ENCODE measurements at regions not wholly inside any gene's neighbourhood (a gene's known extent, or its start where the extent isn't known, plus 50 kb on each side); places are given as distances from the start of the nearest gene placed in this dataset.
"Not testable (repeated sequence)": the region's sequence is repeated elsewhere in the genome, so short reads cannot be mapped to it uniquely, and the experiment has no call there.

DNA sequence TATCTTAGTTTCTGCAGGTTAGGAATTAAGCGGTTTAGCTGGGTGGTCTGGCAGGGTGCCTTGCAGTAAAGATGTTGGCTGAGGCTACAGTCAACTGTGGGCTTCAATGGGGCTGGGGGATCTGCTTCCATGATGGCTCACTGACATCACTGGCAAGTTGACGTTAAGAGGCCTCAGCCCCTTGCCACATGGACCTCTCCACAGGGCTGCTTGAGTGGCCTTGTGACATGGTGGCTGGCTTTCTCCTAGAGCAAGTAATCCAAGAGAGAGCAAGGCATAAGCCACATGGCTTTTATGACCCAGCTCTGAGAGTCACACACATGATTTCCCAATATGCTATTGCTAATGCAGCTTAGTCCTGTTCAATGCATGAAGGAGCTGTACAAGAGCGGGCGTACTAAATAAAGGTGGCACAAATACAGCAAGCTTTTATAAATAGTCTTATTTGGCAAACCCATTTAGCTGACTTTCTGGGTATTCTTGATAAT, 109.1 kb downstream of the SEPTIN7 start:
- WGBS (ENCODE audit: missing lambda C conversion rate): 95% methylated on average over 3 of the region's 4 CpGs
- POLR2A ChIA-PET: no interaction called here
- H3K27ac ChIP-seq: no peak overlapping the region
- TF ChIP-seq EHF (CRISPR knock-in tag; IDR thresholded peaks at IDR 0.05) (no peak), TFCP2L1 (CRISPR knock-in tag; IDR thresholded peaks at IDR 0.05) (no peak), CHD2 (IDR thresholded peaks at IDR 0.05; ENCODE audit: low read length, partially characterized antibody) (no peak), RFX5 (IDR thresholded peaks at IDR 0.05) (no peak), RCOR1 (IDR thresholded peaks at IDR 0.05; ENCODE audit: low read depth, low read length) (no peak), PHF8 (IDR thresholded peaks at IDR 0.05; ENCODE audit: borderline replicate concordance, low read depth) (no peak)
- no peak overlapping the region for H3K4me2 ChIP-seq
- ATAC-seq (no peak), DNase-seq (ENCODE audit: low read depth in 1 of 2, low spot score in 1 of 2) (no peak), FAIRE-seq (no peak)
- no peak overlapping the region for H3K4me3 ChIP-seq
- no peaks in the 10 kb centered on the region for H3K4me1 ChIP-seq
- CTCF ChIA-PET: interaction anchor here (1.6 to 6.2 kb wide), 3 partner anchors 66 to 409 kb away, joined by 3 to 81 read pairs (median 7); no protein-coding TSS in a partner anchor
- H3K9me3 ChIP-seq: no peaks in the 10 kb centered on the region

DNA sequence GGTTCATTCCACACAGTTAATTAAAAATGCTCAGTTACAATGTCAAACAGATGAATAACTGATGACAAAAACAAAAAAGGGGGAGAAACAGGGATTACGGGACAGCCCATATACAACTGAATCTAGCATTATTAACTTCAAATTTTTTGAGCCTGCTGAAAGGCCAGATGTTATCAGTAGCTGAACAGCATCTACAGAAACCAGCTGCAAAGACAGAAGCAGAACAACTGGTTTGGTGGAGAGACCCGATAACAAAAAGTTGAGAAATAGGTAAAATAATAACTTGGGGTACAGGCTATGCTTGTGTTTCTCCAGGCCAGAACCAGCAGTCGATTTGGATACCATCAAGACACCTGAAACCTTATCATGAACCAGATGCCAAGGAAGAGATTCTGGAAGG, 109.8 kb downstream of the SEPTIN7 start:
- CTCF ChIA-PET: interaction anchor here (1.2 to 6.2 kb wide), 4 partner anchors 65 to 408 kb away, joined by 3 to 81 read pairs (median 5); no protein-coding TSS in a partner anchor
- POLR2A ChIA-PET; H3K4me3 ChIP-seq; H3K4me2 ChIP-seq; DNase-seq (ENCODE audit: low read depth in 1 of 2, low spot score in 1 of 2); H3K4me1 ChIP-seq; H3K27ac ChIP-seq; ATAC-seq; FAIRE-seq; H3K9me3 ChIP-seq: not testable (repeated sequence)
- 68% methylated on average over 3 of the region's 3 CpGs for WGBS (ENCODE audit: missing lambda C conversion rate)

DNA sequence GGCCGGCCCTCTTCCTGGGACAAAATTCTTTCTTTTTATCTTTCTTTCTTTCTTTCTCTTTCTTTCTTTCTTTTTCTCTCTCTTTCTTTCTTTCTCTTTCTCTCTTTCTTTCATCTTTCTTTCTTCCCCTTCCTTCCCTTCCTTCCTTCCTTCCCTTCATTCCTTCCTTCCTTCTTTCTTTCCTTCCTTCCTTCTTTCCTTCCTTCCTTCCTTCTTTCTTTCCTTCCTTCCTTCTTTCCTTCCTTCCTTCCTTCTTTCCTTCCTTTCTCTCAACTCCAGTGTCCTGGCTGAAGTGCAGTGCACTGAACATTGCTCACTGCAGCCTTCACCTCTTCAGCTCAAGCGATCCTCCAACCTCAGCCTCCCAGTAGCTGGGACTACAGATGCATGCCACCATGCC, 112.5 kb downstream of the SEPTIN7 start:
- POLR2A ChIA-PET; H3K4me1 ChIP-seq; H3K27ac ChIP-seq; CTCF ChIA-PET; H3K4me3 ChIP-seq; FAIRE-seq; H3K4me2 ChIP-seq; ATAC-seq; H3K9me3 ChIP-seq; DNase-seq (ENCODE audit: low read depth in 1 of 2, low spot score in 1 of 2): not testable (repeated sequence)
- WGBS (ENCODE audit: missing lambda C conversion rate): 88% methylated on average over 2 of the region's 2 CpGs

DNA sequence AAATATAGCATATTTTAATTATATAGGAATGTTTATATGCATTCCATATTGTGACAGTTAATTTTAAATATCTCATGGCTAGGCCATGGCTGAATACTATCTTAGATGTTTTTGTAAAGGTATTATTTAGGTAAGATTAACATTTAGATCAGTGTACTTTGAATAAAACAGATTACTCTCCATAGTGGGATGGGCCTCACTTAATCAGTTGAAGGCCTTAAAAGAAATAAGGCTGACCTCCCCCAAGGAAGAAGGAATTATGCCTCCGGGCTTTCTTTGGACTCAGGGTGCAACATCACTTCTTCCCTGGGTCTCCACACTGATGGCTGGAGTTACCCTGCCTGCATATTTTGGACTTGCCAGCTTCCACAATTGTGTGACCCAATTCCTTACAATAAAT, 113.4 kb downstream of the SEPTIN7 start:
- WGBS (ENCODE audit: missing lambda C conversion rate): 62% methylated on average over 1 of the region's 1 CpG
- CTCF ChIA-PET; POLR2A ChIA-PET; H3K9me3 ChIP-seq; H3K4me1 ChIP-seq; DNase-seq (ENCODE audit: low read depth in 1 of 2, low spot score in 1 of 2); H3K4me3 ChIP-seq; H3K4me2 ChIP-seq; ATAC-seq; FAIRE-seq; H3K27ac ChIP-seq: not testable (repeated sequence)

DNA sequence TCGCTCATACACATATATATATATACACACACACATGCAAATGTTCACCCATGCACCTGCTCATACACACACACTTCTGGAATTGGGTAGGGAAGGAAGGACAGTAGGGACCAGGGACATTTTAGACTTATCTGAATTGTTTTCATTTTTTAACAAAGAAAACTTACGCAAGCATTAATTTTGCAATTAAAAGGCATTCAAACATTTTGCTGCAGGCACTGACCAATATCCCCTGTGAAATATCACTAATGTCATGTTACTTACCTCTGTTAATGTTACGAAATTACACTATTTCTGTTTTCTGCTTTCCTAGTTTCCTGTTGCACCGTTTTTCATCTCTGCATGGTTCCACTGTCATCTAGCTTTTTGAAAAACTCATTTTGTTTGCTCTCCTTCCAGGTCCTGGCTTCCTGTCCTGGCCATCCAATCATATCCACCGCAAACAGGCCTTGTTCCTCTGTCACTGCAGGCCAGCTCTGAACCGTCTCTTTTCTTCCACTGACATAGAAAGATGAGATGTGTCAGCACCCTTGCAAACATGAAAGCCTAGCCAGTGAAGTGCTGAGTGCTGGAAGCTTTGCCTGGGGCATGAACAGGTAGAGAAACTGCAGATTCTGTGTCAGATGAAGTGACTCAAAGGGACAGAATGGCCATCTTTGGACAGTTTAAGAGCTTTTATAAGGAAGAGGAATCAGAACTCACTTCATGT, 114.5 kb downstream of the SEPTIN7 start:
- H3K9me3 ChIP-seq; H3K4me2 ChIP-seq; FAIRE-seq; H3K27ac ChIP-seq; ATAC-seq; H3K4me3 ChIP-seq; H3K4me1 ChIP-seq; POLR2A ChIA-PET; DNase-seq (ENCODE audit: low read depth in 1 of 2, low spot score in 1 of 2): not testable (repeated sequence)
- CTCF ChIA-PET: interaction anchor here (1.3 to 3.0 kb wide), 6 partner anchors 8 to 404 kb away, joined by 3 to 24 read pairs (median 18); no protein-coding TSS in a partner anchor
- WGBS (ENCODE audit: missing lambda C conversion rate): 67% methylated on average over 6 of the region's 6 CpGs

DNA sequence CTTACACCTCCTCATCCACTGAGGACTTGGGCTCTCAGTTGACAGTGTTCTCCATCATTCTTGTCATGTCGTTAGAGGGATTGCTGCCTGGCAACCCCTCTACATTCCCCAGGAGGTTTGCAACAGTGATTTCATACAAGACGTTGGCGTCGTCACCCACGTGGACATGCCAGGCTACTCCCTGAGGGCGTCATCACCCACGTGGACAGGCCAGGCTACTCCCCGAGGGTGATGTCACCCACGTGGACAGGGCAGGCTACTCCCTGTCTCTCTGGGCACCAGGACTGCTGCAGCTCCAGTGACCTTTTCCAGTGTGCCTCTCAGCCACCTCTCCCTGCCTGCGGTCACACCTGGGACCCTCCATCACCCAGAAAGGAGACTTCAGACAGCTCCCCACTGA, 117.4 kb downstream of the SEPTIN7 start:
- H3K27ac ChIP-seq; H3K9me3 ChIP-seq; DNase-seq (ENCODE audit: low read depth in 1 of 2, low spot score in 1 of 2); FAIRE-seq; POLR2A ChIA-PET; H3K4me3 ChIP-seq; H3K4me2 ChIP-seq; H3K4me1 ChIP-seq: not testable (repeated sequence)
- 78% methylated on average over 5 of the region's 10 CpGs for WGBS (ENCODE audit: missing lambda C conversion rate)
- ATAC-seq: peak in 1 of 2 experiments; percentile 65; a peak in 1 of 6 replicates
- CTCF ChIA-PET: interaction anchor here (0.6 to 3.0 kb wide), 3 partner anchors 11 to 63 kb away, joined by 3 to 21 read pairs (median 3); no protein-coding TSS in a partner anchor

DNA sequence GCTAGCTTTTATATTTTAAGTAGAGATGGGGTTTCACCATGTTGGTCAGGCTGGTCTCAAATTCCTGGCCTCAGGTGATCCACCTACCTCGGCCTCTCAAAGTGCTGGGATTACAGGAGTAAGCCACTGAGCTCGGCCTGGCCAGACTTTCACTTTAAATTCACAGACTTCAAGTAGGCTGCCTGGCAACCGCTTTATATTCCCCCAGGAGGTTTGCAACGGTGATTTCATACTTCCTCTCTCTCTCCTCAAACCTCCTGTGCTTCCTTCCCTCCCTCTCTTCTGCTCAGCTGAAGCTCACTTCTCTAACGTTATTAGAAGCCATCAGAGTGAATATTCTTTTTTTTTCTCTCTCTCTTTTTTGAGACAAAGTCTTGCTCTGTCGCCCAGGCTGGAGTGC, 118.8 kb downstream of the SEPTIN7 start:
- ATAC-seq; FAIRE-seq; H3K27ac ChIP-seq; H3K4me2 ChIP-seq; POLR2A ChIA-PET; H3K4me1 ChIP-seq; DNase-seq (ENCODE audit: low read depth in 1 of 2, low spot score in 1 of 2); H3K9me3 ChIP-seq; H3K4me3 ChIP-seq: not testable (repeated sequence)
- CTCF ChIA-PET: interaction anchor here (1.2 to 1.3 kb wide), 2 partner anchors 57 to 399 kb away, joined by 3 to 5 read pairs; no protein-coding TSS in a partner anchor
- WGBS (ENCODE audit: missing lambda C conversion rate): 74% methylated on average over 6 of the region's 6 CpGs

DNA sequence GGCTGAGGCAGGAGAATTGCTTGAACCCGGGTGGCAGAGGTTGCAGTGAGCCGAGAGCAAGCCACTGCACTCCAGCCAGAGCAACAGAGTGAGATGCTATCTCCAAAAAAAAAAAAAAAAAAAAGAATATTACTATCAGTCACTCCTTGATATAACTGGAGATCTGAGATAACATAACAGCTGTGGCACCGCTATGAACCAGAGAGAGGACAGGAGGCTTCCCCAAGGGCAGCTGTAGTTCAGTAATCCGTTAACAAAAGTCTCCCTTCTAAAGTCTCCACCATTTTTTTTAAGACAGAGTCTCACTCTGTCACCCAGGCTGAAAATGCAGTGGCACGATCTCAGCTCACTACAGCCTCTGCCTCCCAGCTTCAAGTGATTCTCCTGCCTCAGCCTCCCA, 120.5 kb downstream of the SEPTIN7 start:
- H3K9me3 ChIP-seq; POLR2A ChIA-PET; H3K4me3 ChIP-seq; DNase-seq (ENCODE audit: low read depth in 1 of 2, low spot score in 1 of 2); FAIRE-seq; H3K27ac ChIP-seq; H3K4me1 ChIP-seq; H3K4me2 ChIP-seq; ATAC-seq: not testable (repeated sequence)
- 79% methylated on average over 5 of the region's 5 CpGs for WGBS (ENCODE audit: missing lambda C conversion rate)
- CTCF ChIA-PET: interaction anchor here (0.6 to 1.7 kb wide), 3 partner anchors 55 to 446 kb away, joined by 3 to 5 read pairs (median 4); no protein-coding TSS in a partner anchor

DNA sequence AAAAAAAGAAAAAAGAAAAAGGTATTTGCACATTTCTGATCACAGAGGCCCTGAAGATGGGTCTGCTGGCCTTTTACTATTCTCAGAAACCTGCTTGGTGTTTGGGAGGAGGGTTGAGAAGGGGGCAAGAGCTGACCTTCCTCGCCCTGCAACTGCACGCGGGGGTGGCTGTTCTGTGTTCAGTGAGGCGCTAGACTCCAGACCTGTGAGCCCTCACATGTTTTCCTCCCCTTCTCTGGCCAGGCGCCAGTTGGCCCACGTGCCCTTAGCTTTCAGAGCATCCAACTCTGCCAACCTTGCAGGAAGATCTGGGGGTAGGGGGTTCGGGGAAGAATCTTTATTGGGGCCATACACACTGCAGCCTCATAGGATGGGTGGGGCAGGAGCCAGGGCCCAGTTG, 123.8 kb downstream of the SEPTIN7 start:
- FAIRE-seq; H3K4me3 ChIP-seq; H3K4me1 ChIP-seq; POLR2A ChIA-PET; H3K27ac ChIP-seq; H3K4me2 ChIP-seq; DNase-seq (ENCODE audit: low read depth in 1 of 2, low spot score in 1 of 2); H3K9me3 ChIP-seq: not testable (repeated sequence)
- CTCF ChIA-PET: interaction anchor here (1.1 kb wide), 1 partner anchor 50 kb away, joined by 3 read pairs; no protein-coding TSS in a partner anchor
- 0 out of 6 replicates have a peak, but pooled peaks of 1 of the 2 experiments have one; percentile 13 for ATAC-seq
- WGBS (ENCODE audit: missing lambda C conversion rate): 49% methylated on average over 7 of the region's 7 CpGs

DNA sequence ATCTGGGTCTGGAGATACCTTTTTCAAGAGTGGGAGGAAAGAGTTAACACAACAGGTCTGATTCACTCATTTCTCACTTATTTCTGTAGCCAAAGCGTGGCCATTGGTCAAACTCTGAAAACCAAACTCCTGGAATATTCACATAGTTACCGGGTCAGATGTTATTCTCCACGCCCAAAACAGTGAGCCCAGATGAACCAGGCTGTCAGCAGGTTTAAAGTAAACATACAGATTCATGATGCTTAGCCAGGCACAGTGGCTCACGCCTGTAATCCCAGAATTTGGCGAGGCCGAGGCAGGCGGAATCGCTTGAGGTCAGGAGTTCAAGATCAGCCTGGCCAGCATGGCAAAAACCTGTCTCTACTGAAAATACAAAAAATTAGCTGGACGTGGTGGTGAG, 126.1 kb downstream of the SEPTIN7 start:
- WGBS (ENCODE audit: missing lambda C conversion rate): 68% methylated on average over 9 of the region's 9 CpGs
- H3K4me1 ChIP-seq, H3K4me2 ChIP-seq, POLR2A ChIA-PET, H3K27ac ChIP-seq, FAIRE-seq, H3K4me3 ChIP-seq, H3K9me3 ChIP-seq: not testable (repeated sequence)
- CTCF ChIA-PET: interaction anchor here (1.4 kb wide), 1 partner anchor 10 kb away, joined by 3 read pairs; no protein-coding TSS in a partner anchor
- ATAC-seq (peak in 1 of 2 experiments; percentile 51; a peak in 3 of 6 replicates), DNase-seq (ENCODE audit: low read depth in 1 of 2, low spot score in 1 of 2) (peak in 1 of 2 experiments; percentile 6)
